Activated T-cell treated with anti-CD3 and anti-CD28 coated beads for 4 hours (primary cell): ENCODE measurements at regions not wholly inside any gene's neighbourhood (a gene's known extent, or its start where the extent isn't known, plus 50 kb on each side); places are given as distances from the start of the nearest gene placed in this dataset.

Source experiments
- DNase-seq: peaks from one replicate; pipeline ENCODE4 v3.0.0-alpha.2; 2020

- DNase-seq: no peak
These were observed 132.0 kb upstream of the PRDM1 start for GRCh38 chr6:105954148-105954547.

GRCh38 chr6:105952772-105953690, 133.1 kb upstream of the PRDM1 start:
- DNase-seq: no peak

- DNase-seq: no peak
These were observed 133.8 kb upstream of the PRDM1 start for GRCh38 chr6:105952326-105952725.

- DNase-seq: no peak
These were observed 134.8 kb upstream of the PRDM1 start for GRCh38 chr6:105951322-105951721.

- no peak for DNase-seq
These were observed 136.3 kb upstream of the PRDM1 start for GRCh38 chr6:105949869-105950268.

GRCh38 chr6:105943514-105943913, 142.6 kb upstream of the PRDM1 start:
- DNase-seq: no peak

- no peak for DNase-seq
These were observed 144.3 kb upstream of the PRDM1 start for GRCh38 chr6:105941621-105942412.

GRCh38 chr6:105940990-105941389, 145.1 kb upstream of the PRDM1 start:
- no peak for DNase-seq

- no peak for DNase-seq
These were observed 149.2 kb upstream of the PRDM1 start for GRCh38 chr6:105936972-105937371.

GRCh38 chr6:105935416-105935815, 150.7 kb upstream of the PRDM1 start:
- no peak for DNase-seq

GRCh38 chr6:105934708-105935107, 151.4 kb upstream of the PRDM1 start:
- DNase-seq: no peak

- DNase-seq: no peak
These were observed 153.7 kb upstream of the PRDM1 start for GRCh38 chr6:105932440-105932839.

- DNase-seq: no peak
These were observed 156.5 kb upstream of the PRDM1 start for GRCh38 chr6:105929626-105930025.

GRCh38 chr6:105926318-105926717, 159.8 kb upstream of the PRDM1 start:
- DNase-seq: no peak

GRCh38 chr6:105925706-105926105, 160.4 kb upstream of the PRDM1 start:
- no peak for DNase-seq

GRCh38 chr6:105921781-105922180, 164.4 kb upstream of the PRDM1 start:
- no peak for DNase-seq

GRCh38 chr6:105920071-105920470, 166.1 kb upstream of the PRDM1 start:
- no peak for DNase-seq

- DNase-seq: no peak
These were observed 169.0 kb upstream of the PRDM1 start for GRCh38 chr6:105917038-105917695.

GRCh38 chr6:105911106-105911629, 175.0 kb upstream of the PRDM1 start:
- DNase-seq: no peak

- no peak for DNase-seq
These were observed 177.0 kb upstream of the PRDM1 start for GRCh38 chr6:105909106-105909505.

GRCh38 chr6:105907991-105908390, 178.1 kb upstream of the PRDM1 start:
- DNase-seq: no peak

GRCh38 chr6:105907301-105907700, 178.8 kb upstream of the PRDM1 start:
- no peak for DNase-seq

- no peak for DNase-seq
These were observed 183.6 kb upstream of the PRDM1 start for GRCh38 chr6:105902401-105903031.
